ENCODE measurements at regions not wholly inside any gene's neighbourhood (a gene's known extent, or its start where the extent isn't known, plus 50 kb on each side); places are given as distances from the start of the nearest gene placed in this dataset.

GRCh38 chr1:162976628-162977027 is 92.5 kb upstream of the RGS4 start:
- no peak for TF ChIP-seq CTCF (IDR thresholded peaks at IDR 0.05; ENCODE audit: insufficient read depth, low read length, severe bottlenecking)
- H3K36me3 ChIP-seq (ENCODE audit: control insufficient read depth, insufficient read depth, low read length), result no peaks in the 10 kb centered on the region
- H3K4me3 ChIP-seq (ENCODE audit: low read depth, low read length), result no peak overlapping the region
- H3K27me3 ChIP-seq (ENCODE audit: control insufficient read depth, insufficient read depth, low read length), result no peaks in the 10 kb centered on the region
- no peak for FAIRE-seq
- peak; percentile 66 for DNase-seq (ENCODE audit: low read depth)

DNA sequence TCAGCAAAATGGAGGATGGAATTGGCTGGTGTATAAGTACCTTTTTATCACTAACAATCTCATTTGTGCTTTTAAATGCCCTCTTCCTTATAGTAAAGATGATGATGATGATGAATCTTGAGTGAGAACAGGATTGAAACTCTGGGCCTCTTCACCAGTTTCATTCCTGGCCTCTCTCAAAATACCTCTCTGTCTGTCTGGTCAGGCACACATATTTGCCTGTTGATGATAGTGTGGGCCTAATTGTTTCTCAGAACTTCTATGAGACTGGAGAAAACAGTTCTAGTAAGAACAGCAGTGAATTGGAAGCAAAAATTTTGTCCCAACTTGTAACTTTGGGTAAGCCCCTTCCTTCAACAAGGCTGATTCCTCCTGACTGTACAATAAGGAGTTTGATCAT is 94.4 kb upstream of the RGS4 start:
- no peak overlapping the region for H3K4me3 ChIP-seq (ENCODE audit: low read depth, low read length)
- H3K27me3 ChIP-seq (ENCODE audit: control insufficient read depth, insufficient read depth, low read length), result no peaks in the 10 kb centered on the region
- H3K36me3 ChIP-seq (ENCODE audit: control insufficient read depth, insufficient read depth, low read length), result no peaks in the 10 kb centered on the region
- TF ChIP-seq CTCF (IDR thresholded peaks at IDR 0.05; ENCODE audit: insufficient read depth, low read length, severe bottlenecking), result no peak
- FAIRE-seq (no peak), DNase-seq (ENCODE audit: low read depth) (no peak)

DNA sequence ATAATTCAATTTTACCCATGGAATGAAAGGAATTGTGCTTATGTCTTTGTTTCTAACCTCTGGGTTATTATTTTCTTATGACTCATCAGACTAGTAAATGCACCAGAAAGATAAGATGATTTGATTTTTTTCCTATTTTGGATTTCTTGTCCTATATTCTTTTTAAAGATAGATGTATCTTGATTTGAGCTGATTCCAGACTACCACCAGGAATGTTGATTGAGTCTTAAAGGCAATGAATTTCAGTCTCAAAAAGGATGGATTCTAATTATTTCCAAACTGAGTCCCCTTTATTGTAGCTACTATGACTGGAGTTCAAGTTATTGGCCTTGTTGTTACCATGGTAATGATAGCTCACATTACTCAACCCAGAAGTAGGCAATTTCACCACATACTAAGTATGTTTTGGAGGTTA is 95.8 kb upstream of the RGS4 start:
- TF ChIP-seq CTCF (IDR thresholded peaks at IDR 0.05; ENCODE audit: insufficient read depth, low read length, severe bottlenecking), result no peak
- DNase-seq (ENCODE audit: low read depth) (peak; percentile 57), FAIRE-seq (no peak)
- Histone ChIP-seq H3K4me3 (ENCODE audit: low read depth, low read length) (no peak overlapping the region), H3K27me3 (ENCODE audit: control insufficient read depth, insufficient read depth, low read length) (no peaks in the 10 kb centered on the region), H3K36me3 (ENCODE audit: control insufficient read depth, insufficient read depth, low read length) (no peaks in the 10 kb centered on the region)

- TF ChIP-seq CTCF (IDR thresholded peaks at IDR 0.05; ENCODE audit: insufficient read depth, low read length, severe bottlenecking), result no peak
- H3K27me3 ChIP-seq (ENCODE audit: control insufficient read depth, insufficient read depth, low read length), result no peaks in the 10 kb centered on the region
- no peak overlapping the region for H3K4me3 ChIP-seq (ENCODE audit: low read depth, low read length)
- DNase-seq (ENCODE audit: low read depth) (no peak), FAIRE-seq (no peak)
- no peaks in the 10 kb centered on the region for H3K36me3 ChIP-seq (ENCODE audit: control insufficient read depth, insufficient read depth, low read length)
Measured at GRCh38 chr1:162972773-162973172, 96.4 kb upstream of the RGS4 start.

DNA sequence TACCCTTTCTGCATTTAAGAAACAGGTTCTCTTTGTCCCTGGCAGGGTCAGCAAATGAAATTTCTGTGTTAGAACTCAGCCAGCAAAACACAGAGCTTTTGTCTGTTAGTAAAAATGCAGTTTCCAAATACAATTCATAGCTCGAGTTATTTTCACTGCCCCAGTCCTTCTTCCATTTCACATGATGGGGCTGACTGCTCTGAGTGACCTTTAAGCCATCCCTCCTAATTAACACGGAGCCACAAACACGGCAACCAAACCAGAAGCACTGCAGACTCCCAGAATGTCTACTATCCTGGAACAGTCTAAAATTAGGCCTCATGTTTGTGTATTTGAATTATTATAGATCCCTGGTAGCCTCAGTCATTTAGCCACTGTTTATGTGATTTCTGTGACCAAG is 99.1 kb upstream of the RGS4 start:
- FAIRE-seq (no peak), DNase-seq (ENCODE audit: low read depth) (no peak)
- H3K27me3 ChIP-seq (ENCODE audit: control insufficient read depth, insufficient read depth, low read length), result no peaks in the 10 kb centered on the region
- no peak for TF ChIP-seq CTCF (IDR thresholded peaks at IDR 0.05; ENCODE audit: insufficient read depth, low read length, severe bottlenecking)
- no peaks in the 10 kb centered on the region for H3K36me3 ChIP-seq (ENCODE audit: control insufficient read depth, insufficient read depth, low read length)
- no peak overlapping the region for H3K4me3 ChIP-seq (ENCODE audit: low read depth, low read length)

- Histone ChIP-seq H3K36me3 (ENCODE audit: control insufficient read depth, insufficient read depth, low read length) (no peaks in the 10 kb centered on the region), H3K27me3 (ENCODE audit: control insufficient read depth, insufficient read depth, low read length) (no peaks in the 10 kb centered on the region), H3K4me3 (ENCODE audit: low read depth, low read length) (no peak overlapping the region)
- no peak for DNase-seq (ENCODE audit: low read depth)
- TF ChIP-seq CTCF (IDR thresholded peaks at IDR 0.05; ENCODE audit: insufficient read depth, low read length, severe bottlenecking), result no peak
- FAIRE-seq, result no peak
Measured at GRCh38 chr1:162966613-162967012, 102.5 kb upstream of the RGS4 start.

All from bronchial epithelial cell (primary cell).